Prostate gland (tissue), 2 donors: ENCODE measurements at regions not wholly inside any gene's neighbourhood (a gene's known extent, or its start where the extent isn't known, plus 50 kb on each side); places are given as distances from the start of the nearest gene placed in this dataset.
A peak's percentile ranks its signal among the peaks of the same experiment; 100 is the strongest.

Experiments used
- DNase-seq: peaks from one replicate; pipeline ENCODE4 v3.0.0-alpha.2; 2019; ENCODE audit warnings: low spot score
- H3K27ac ChIP-seq, 2 donors: fragments of 200-600 bp; sonication (generic); 2 replicates each; pipeline ENCODE4 v1.5.1; 2017 to 2019
- H3K27me3 ChIP-seq: fragments of 200-600 bp; sonication (generic); replicated peaks from 2 replicates; pipeline ENCODE4 v1.5.1; 2019; ENCODE audit not compliant: insufficient read depth
- H3K36me3 ChIP-seq, 2 donors: fragments of 200-600 bp; sonication (generic); 1 replicate in 1 of 2; 2 replicates in 1 of 2; pipeline versions ENCODE4 v1.5.1 to v1.8.1; 2017 to 2019
- H3K4me1 ChIP-seq: fragments of 200-600 bp; sonication (generic); replicated peaks from 2 replicates; pipeline ENCODE4 v1.5.1; 2019
- H3K4me3 ChIP-seq, 2 donors: fragments of 200-600 bp; sonication (generic); 2 replicates each; pipeline ENCODE4 v1.5.1; 2017 to 2019
- H3K9me3 ChIP-seq: fragments of 200-600 bp; sonication (generic); 2 replicates; pipeline ENCODE4 v1.5.1; 2017
- POLR2A ChIP-seq: fragments of 450-650 bp; IDR thresholded peaks from one replicate; pipeline ENCODE4 v1.6.1; 2016; ENCODE audit warnings: antibody characterized with exemption, mild to moderate bottlenecking
- POLR2AphosphoS5 ChIP-seq: sonication (generic); formaldehyde crosslinking; IDR thresholded peaks from one replicate; pipeline ENCODE4 v1.6.1; 2017; ENCODE audit warnings: antibody characterized with exemption
- WGBS: methylation state at CpG from one replicate; pipeline ENCODE4 v1.1.5; 2018; 5-methylcytosine and 5-hydroxymethylcytosine counted together
- intact Hi-C: fragments of 100-400 bp; cut with DNase I; formaldehyde crosslinking; loops from one replicate; pipeline ENCODE4 v1.14.2; 2022
- TF ChIP-seq, protein P1 (sequence below), 4 experiments: fragments of 200-600 bp in 2 of 4; fragments of 450-650 bp in 2 of 4; sonication (generic) in 2 of 4; IDR thresholded peaks; 1 replicate in 3 of 4; 2 replicates in 1 of 4; pipeline ENCODE4 v1.5.1; 2016 to 2019; ENCODE audit warnings: antibody characterized with exemption in 4 of 4, mild to moderate bottlenecking in 2 of 4, moderate library complexity in 2 of 4

DNA sequence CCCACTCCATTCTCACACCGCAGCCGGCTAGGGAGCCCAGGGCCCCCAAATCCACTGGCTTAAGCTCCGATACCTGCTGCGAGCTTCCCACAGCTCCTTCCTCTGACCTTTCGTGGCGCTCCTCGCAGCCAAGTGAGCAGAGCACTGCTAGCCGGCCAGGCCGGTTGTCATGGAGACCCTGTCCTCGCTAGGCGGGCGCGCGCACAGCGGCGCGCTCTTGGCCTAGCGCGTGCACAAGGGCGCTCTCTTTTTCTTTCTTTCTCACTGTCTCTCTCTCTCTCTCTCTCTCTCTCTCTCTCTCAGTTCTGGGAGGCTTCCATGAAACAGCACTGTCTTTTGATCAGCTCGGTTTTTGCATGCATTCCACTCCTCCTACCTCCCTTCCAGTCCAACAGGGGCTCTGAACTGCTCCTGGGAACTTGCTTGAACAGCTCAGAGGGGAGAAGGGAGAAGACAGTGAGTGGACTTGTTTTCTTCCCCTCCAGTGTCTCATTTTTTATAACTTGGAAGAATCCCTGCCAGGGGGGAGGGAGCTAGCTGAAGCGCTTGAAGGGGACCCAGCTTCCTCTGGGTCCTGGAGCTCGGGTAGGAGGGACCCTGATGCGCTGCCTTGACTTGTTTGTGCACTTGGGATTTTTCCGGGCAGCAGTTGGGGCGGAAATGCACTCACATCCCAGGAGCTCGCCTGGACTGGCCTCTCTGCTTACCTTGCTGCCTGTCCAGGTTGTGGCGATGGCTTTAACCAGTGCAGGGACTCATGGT lies 100.3 kb upstream of the AKIP1 start:
- no peaks in the 10 kb centered on the region for H3K4me1 ChIP-seq
- no peaks in the 10 kb centered on the region for H3K36me3 ChIP-seq
- intact Hi-C loops: loop anchor here (5.0 kb wide), 1 partner anchor 128 kb away; the partner anchor contains the start of genes RPL27A and TRIM66
- DNase-seq: peak; percentile 83
- H3K27me3 ChIP-seq: no peaks in the 10 kb centered on the region
- peak overlapping the region; percentile 35 to 53 for H3K4me3 ChIP-seq
- peak overlapping the region; percentile 67 to 90 for H3K27ac ChIP-seq
- 2% methylated on average over 28 of the region's 28 CpGs for WGBS
- H3K9me3 ChIP-seq: no peaks in the 10 kb centered on the region
- TF ChIP-seq POLR2A: peak; percentile 75
- TF ChIP-seq POLR2AphosphoS5: peak; percentile 62
- TF ChIP-seq, protein P1, sequence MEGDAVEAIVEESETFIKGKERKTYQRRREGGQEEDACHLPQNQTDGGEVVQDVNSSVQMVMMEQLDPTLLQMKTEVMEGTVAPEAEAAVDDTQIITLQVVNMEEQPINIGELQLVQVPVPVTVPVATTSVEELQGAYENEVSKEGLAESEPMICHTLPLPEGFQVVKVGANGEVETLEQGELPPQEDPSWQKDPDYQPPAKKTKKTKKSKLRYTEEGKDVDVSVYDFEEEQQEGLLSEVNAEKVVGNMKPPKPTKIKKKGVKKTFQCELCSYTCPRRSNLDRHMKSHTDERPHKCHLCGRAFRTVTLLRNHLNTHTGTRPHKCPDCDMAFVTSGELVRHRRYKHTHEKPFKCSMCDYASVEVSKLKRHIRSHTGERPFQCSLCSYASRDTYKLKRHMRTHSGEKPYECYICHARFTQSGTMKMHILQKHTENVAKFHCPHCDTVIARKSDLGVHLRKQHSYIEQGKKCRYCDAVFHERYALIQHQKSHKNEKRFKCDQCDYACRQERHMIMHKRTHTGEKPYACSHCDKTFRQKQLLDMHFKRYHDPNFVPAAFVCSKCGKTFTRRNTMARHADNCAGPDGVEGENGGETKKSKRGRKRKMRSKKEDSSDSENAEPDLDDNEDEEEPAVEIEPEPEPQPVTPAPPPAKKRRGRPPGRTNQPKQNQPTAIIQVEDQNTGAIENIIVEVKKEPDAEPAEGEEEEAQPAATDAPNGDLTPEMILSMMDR (IDR thresholded peaks at IDR 0.05): peak in 1 of 4 experiments; percentile 30

DNA sequence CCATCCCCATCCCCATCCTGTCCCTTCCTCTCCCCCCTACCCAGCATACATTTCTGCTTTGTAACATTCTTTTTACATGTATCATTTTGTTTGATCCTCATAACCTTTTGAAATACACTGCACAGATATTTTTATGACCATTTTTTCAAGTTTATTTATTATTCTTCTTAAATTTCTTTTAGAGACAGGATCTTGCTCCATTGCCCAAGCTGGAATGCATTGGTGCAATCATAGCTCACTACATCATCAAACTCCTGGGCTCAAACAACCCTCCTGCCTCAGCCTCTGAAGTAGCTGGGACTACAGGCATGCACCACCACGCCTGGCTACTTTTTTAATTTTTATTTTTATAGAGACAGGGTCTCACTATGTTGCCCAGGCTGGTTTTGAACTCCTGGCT lies 99.4 kb upstream of the AKIP1 start:
- DNase-seq: no peak
- TF ChIP-seq POLR2A: no peak
- TF ChIP-seq, protein P1 (IDR thresholded peaks at IDR 0.05): no peak
- TF ChIP-seq POLR2AphosphoS5: no peak
- intact Hi-C loops: loop anchor here (5.0 kb wide), 1 partner anchor 129 kb away; the partner anchor contains the start of genes RPL27A and TRIM66
- Histone ChIP-seq H3K4me3 (no peak overlapping the region), H3K27ac (peak overlapping the region; percentile 67 to 90), H3K4me1 (no peaks in the 10 kb centered on the region), H3K9me3 (no peaks in the 10 kb centered on the region), H3K36me3 (no peaks in the 10 kb centered on the region), H3K27me3 (no peaks in the 10 kb centered on the region)
- WGBS: 61% methylated on average over 1 of the region's 1 CpG

DNA sequence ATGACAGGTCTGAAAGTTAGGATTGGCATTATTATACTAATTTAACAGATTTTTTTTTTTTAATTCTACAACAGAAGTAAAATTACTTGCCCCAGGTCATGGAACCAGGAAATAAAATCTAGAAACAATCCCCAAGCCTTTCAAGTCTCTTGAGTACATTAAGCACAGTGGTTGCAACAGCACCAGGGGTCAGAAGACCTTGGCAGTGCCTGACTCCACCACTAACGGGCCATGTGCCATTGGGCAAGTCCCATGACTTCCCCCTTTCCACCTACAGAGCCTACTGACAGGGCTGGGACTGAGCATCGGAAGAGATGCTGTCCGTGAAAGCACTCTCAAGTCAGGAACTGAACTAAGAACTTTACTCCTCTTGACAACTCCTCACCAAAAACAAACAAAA lies 98.6 kb upstream of the AKIP1 start:
- no peaks in the 10 kb centered on the region for H3K4me1 ChIP-seq
- no peaks in the 10 kb centered on the region for H3K36me3 ChIP-seq
- no peaks in the 10 kb centered on the region for H3K9me3 ChIP-seq
- intact Hi-C loops: loop anchor here (2.0 to 5.0 kb wide), 2 partner anchors 98 to 130 kb away; partner anchors contain the start of genes AKIP1, RPL27A and TRIM66
- H3K4me3 ChIP-seq: no peak overlapping the region
- no peaks in the 10 kb centered on the region for H3K27me3 ChIP-seq
- DNase-seq: no peak
- WGBS: 45% methylated on average over 3 of the region's 3 CpGs
- TF ChIP-seq POLR2A (no peak), POLR2AphosphoS5 (peak; percentile 17)
- TF ChIP-seq, protein P1 (IDR thresholded peaks at IDR 0.05): no peak
- peak overlapping the region; percentile 67 to 90 for H3K27ac ChIP-seq

DNA sequence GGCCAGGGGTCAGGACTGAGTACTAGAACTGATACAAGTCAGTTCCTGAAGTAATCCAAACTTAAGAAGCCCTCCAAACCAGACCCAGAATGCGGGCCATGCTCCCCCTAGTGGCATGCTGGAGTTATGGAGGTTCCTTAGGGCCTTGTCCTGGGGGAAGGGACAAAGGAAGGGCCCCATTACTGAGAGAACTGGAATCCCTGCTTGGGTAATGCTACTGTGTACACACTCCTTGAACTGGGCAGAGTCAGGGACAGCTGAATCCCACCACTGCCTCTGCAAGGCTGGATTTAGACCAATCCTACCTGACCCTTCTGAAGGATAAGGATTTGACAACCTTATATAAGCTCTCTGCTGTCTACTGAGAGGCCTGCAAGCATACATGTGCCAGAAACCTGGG lies 97.3 kb upstream of the AKIP1 start:
- Histone ChIP-seq H3K27me3 (no peaks in the 10 kb centered on the region), H3K4me3 (no peak overlapping the region), H3K36me3 (no peaks in the 10 kb centered on the region), H3K27ac (peak overlapping the region; percentile 5 to 29), H3K9me3 (no peaks in the 10 kb centered on the region), H3K4me1 (no peaks in the 10 kb centered on the region)
- TF ChIP-seq, protein P1 (IDR thresholded peaks at IDR 0.05): peak; percentile 62 to 78 (median 70)
- peak; percentile 52 for TF ChIP-seq POLR2AphosphoS5
- TF ChIP-seq POLR2A: no peak
- peak; percentile 35 for DNase-seq
- 20% methylated on average over 1 of the region's 1 CpG for WGBS
- intact Hi-C loops: loop anchor here (2.0 to 5.0 kb wide), 2 partner anchors 97 to 131 kb away; partner anchors contain the start of genes AKIP1, RPL27A and TRIM66
